ENCODE measurements at regions not wholly inside any gene's neighbourhood (a gene's known extent, or its start where the extent isn't known, plus 50 kb on each side); places are given as distances from the start of the nearest gene placed in this dataset.

- Histone ChIP-seq H3K4me3 (ENCODE audit: low read length in 3 of 3) (no peak overlapping the region), H3K9ac (ENCODE audit: low read depth in 1 of 3, low read length in 3 of 3) (no peak overlapping the region), H3K27ac (ENCODE audit: low read depth, low read length) (no peak overlapping the region), H3K4me1 (ENCODE audit: control insufficient read depth in 3 of 3, insufficient read depth in 3 of 3, low read length in 3 of 3) (no peaks in the 10 kb centered on the region), H3K9me3 (ENCODE audit: control insufficient read depth in 3 of 3, low read length in 3 of 3) (no peaks in the 10 kb centered on the region), H3K36me3 (ENCODE audit: control insufficient read depth in 3 of 3, insufficient read depth in 3 of 3, low read length in 3 of 3) (no peaks in the 10 kb centered on the region), H3K27me3 (ENCODE audit: control insufficient read depth in 3 of 3, insufficient read depth in 3 of 3, low read length in 3 of 3) (no peaks in the 10 kb centered on the region)
These were observed 279.6 kb upstream of the EDA2R start for GRCh38 chrX:66918511-66918910.

DNA sequence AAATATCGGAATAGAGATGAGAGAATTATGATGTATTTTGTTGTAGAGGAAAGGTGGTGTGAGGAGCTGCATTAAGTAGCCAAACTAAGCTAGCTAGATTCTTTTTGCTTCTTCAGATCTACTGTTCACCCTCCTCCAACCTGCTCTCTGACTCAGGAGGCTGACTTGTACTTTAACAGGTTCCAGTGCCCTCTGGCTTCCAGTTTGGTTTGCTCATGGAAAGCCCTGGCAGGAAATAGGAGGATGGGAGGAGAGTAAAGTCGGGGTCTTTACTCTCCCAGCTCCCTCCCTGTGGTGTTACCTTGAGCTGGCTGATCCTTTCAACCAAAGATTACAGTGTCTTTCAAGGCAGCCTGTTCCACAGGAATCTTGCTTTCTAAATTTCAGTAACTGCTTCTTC is 277.0 kb upstream of the EDA2R start:
- Histone ChIP-seq H3K4me3 (ENCODE audit: low read length in 3 of 3) (no peak overlapping the region), H3K36me3 (ENCODE audit: control insufficient read depth in 3 of 3, insufficient read depth in 3 of 3, low read length in 3 of 3) (no peaks in the 10 kb centered on the region), H3K27me3 (ENCODE audit: control insufficient read depth in 3 of 3, insufficient read depth in 3 of 3, low read length in 3 of 3) (no peaks in the 10 kb centered on the region), H3K4me1 (ENCODE audit: control insufficient read depth in 3 of 3, insufficient read depth in 3 of 3, low read length in 3 of 3) (no peaks in the 10 kb centered on the region), H3K9me3 (ENCODE audit: control insufficient read depth in 3 of 3, low read length in 3 of 3) (peaks cover 0 to under 1% (median 0%) of the 10 kb centered on the region in 3 donors), H3K27ac (ENCODE audit: low read depth, low read length) (no peak overlapping the region), H3K9ac (ENCODE audit: low read depth in 1 of 3, low read length in 3 of 3) (no peak overlapping the region)

DNA sequence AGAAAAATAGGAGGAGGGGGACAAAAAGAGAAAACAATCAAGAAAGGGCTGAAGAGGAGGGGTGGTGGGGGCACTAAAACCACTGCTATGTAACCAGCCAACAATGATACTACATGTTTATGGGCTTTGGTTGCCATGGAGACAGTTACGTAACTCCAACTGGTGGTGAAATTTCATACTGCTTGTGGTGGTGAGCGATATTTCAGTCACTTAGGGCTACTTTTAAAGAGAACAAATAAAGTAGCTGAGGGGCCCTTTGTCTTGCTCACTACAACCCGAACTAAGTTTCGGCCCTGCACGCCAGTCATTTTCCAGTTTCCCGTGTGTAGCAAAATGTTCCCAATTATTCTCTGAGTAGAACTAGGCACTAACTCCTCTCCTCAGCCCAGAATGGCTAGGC is 275.2 kb upstream of the EDA2R start:
- peak overlapping the region in 1 of 3 donors; percentile 23 for H3K4me3 ChIP-seq (ENCODE audit: low read length in 3 of 3)
- no peaks in the 10 kb centered on the region for H3K4me1 ChIP-seq (ENCODE audit: control insufficient read depth in 3 of 3, insufficient read depth in 3 of 3, low read length in 3 of 3)
- H3K27me3 ChIP-seq (ENCODE audit: control insufficient read depth in 3 of 3, insufficient read depth in 3 of 3, low read length in 3 of 3), result no peaks in the 10 kb centered on the region
- no peak overlapping the region for H3K27ac ChIP-seq (ENCODE audit: low read depth, low read length)
- H3K9me3 ChIP-seq (ENCODE audit: control insufficient read depth in 3 of 3, low read length in 3 of 3), result peaks cover 0 to 3% (median 0%) of the 10 kb centered on the region in 3 donors
- no peak overlapping the region for H3K9ac ChIP-seq (ENCODE audit: low read depth in 1 of 3, low read length in 3 of 3)
- H3K36me3 ChIP-seq (ENCODE audit: control insufficient read depth in 3 of 3, insufficient read depth in 3 of 3, low read length in 3 of 3), result no peaks in the 10 kb centered on the region

- Histone ChIP-seq H3K27me3 (ENCODE audit: control insufficient read depth in 3 of 3, insufficient read depth in 3 of 3, low read length in 3 of 3) (no peaks in the 10 kb centered on the region), H3K9me3 (ENCODE audit: control insufficient read depth in 3 of 3, low read length in 3 of 3) (peaks cover 0 to 3% (median 0%) of the 10 kb centered on the region in 3 donors), H3K27ac (ENCODE audit: low read depth, low read length) (no peak overlapping the region), H3K4me1 (ENCODE audit: control insufficient read depth in 3 of 3, insufficient read depth in 3 of 3, low read length in 3 of 3) (no peaks in the 10 kb centered on the region), H3K4me3 (ENCODE audit: low read length in 3 of 3) (no peak overlapping the region), H3K9ac (ENCODE audit: low read depth in 1 of 3, low read length in 3 of 3) (no peak overlapping the region), H3K36me3 (ENCODE audit: control insufficient read depth in 3 of 3, insufficient read depth in 3 of 3, low read length in 3 of 3) (no peaks in the 10 kb centered on the region)
These were observed 273.5 kb upstream of the EDA2R start for GRCh38 chrX:66912417-66912816.

DNA sequence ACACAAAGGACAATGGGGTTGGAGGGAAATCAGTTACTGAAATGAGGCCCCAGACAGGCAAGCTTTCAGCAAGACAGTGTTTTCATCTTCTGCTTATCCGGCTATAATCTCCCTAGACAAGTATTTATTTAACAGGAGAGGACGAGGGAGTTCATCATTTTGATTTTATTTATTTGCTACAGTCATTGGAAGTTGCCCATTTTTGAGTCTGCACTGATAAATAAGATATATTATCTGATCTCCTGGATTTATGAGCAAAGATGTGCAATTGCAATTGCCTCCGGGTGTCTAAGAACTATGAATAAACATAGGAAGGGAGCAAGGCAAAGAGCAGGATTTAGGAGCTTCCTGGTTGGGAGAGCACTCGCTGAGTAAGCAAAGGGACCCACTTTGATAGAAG is 263.2 kb upstream of the EDA2R start:
- no peaks in the 10 kb centered on the region for H3K9me3 ChIP-seq (ENCODE audit: control insufficient read depth in 3 of 3, low read length in 3 of 3)
- no peaks in the 10 kb centered on the region for H3K27me3 ChIP-seq (ENCODE audit: control insufficient read depth in 3 of 3, insufficient read depth in 3 of 3, low read length in 3 of 3)
- H3K9ac ChIP-seq (ENCODE audit: low read depth in 1 of 3, low read length in 3 of 3), result no peak overlapping the region
- no peak overlapping the region for H3K4me3 ChIP-seq (ENCODE audit: low read length in 3 of 3)
- no peak overlapping the region for H3K27ac ChIP-seq (ENCODE audit: low read depth, low read length)
- H3K36me3 ChIP-seq (ENCODE audit: control insufficient read depth in 3 of 3, insufficient read depth in 3 of 3, low read length in 3 of 3), result no peaks in the 10 kb centered on the region
- H3K4me1 ChIP-seq (ENCODE audit: control insufficient read depth in 3 of 3, insufficient read depth in 3 of 3, low read length in 3 of 3), result no peaks in the 10 kb centered on the region

DNA sequence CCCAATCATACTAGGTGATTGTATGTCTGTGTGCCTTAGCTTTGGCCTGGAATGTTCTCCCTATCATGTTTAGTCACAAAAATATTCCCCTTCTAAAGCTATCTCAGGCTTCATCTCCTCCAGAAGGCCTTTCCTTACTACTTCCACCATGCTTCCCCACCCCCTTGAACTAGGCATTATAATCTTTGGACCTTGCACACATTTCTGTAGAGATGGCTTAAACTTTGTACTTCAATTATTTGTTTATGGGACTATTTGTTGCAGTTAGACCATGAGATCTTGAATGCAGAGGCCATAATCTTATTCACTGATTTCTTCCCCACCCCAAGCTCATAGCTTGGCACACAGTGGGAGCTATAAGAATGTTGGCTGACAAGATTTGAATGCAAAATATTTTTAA is 262.0 kb upstream of the EDA2R start:
- Histone ChIP-seq H3K36me3 (ENCODE audit: control insufficient read depth in 3 of 3, insufficient read depth in 3 of 3, low read length in 3 of 3) (no peaks in the 10 kb centered on the region), H3K27me3 (ENCODE audit: control insufficient read depth in 3 of 3, insufficient read depth in 3 of 3, low read length in 3 of 3) (no peaks in the 10 kb centered on the region), H3K9me3 (ENCODE audit: control insufficient read depth in 3 of 3, low read length in 3 of 3) (no peaks in the 10 kb centered on the region), H3K9ac (ENCODE audit: low read depth in 1 of 3, low read length in 3 of 3) (no peak overlapping the region), H3K27ac (ENCODE audit: low read depth, low read length) (no peak overlapping the region), H3K4me1 (ENCODE audit: control insufficient read depth in 3 of 3, insufficient read depth in 3 of 3, low read length in 3 of 3) (no peaks in the 10 kb centered on the region), H3K4me3 (ENCODE audit: low read length in 3 of 3) (no peak overlapping the region)

DNA sequence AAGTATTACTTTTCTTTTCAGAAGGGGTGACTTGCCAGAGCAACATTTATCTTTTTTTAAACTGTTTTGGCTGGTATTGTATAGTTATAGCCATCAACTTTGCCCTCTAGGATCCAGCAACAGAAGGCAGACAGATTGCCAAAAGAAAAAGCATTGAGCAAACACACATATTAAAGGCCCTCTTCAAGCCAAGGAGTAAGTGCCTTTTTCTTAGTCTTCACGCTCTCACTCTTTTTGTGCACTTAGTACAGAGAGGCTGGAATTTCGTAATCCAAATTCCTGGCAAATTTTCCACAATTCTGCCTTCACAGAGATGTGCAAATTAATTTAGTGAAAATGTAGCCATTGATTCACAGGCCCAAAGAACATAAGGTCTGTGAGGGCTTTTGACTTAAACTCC is 253.1 kb upstream of the EDA2R start:
- H3K4me3 ChIP-seq (ENCODE audit: low read length in 3 of 3), result no peak overlapping the region
- H3K9me3 ChIP-seq (ENCODE audit: control insufficient read depth in 3 of 3, low read length in 3 of 3), result no peaks in the 10 kb centered on the region
- H3K27me3 ChIP-seq (ENCODE audit: control insufficient read depth in 3 of 3, insufficient read depth in 3 of 3, low read length in 3 of 3), result no peaks in the 10 kb centered on the region
- H3K36me3 ChIP-seq (ENCODE audit: control insufficient read depth in 3 of 3, insufficient read depth in 3 of 3, low read length in 3 of 3), result no peaks in the 10 kb centered on the region
- no peak overlapping the region for H3K9ac ChIP-seq (ENCODE audit: low read depth in 1 of 3, low read length in 3 of 3)
- no peak overlapping the region for H3K27ac ChIP-seq (ENCODE audit: low read depth, low read length)
- H3K4me1 ChIP-seq (ENCODE audit: control insufficient read depth in 3 of 3, insufficient read depth in 3 of 3, low read length in 3 of 3), result no peaks in the 10 kb centered on the region

DNA sequence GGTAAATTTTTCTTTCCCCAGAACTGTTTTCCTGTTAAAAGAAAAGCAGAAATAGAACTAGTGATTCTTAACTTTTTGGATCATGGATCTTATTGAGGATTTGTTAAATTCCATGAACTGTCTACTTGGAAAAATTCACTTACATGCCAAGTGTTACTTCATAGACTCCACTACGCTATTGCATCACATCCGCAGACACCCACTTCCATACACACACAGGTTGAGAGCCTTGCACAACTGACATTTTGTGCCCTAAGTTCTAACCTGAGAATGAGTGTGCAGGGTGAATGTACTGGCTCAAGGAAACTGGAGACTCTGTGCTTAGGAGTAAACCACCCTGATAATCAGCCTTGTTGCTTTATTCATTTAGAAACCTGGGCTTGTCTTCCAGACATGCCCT is 250.5 kb upstream of the EDA2R start:
- no peak overlapping the region for H3K9ac ChIP-seq (ENCODE audit: low read depth in 1 of 3, low read length in 3 of 3)
- H3K27ac ChIP-seq (ENCODE audit: low read depth, low read length), result no peak overlapping the region
- no peaks in the 10 kb centered on the region for H3K4me1 ChIP-seq (ENCODE audit: control insufficient read depth in 3 of 3, insufficient read depth in 3 of 3, low read length in 3 of 3)
- H3K9me3 ChIP-seq (ENCODE audit: control insufficient read depth in 3 of 3, low read length in 3 of 3), result no peaks in the 10 kb centered on the region
- H3K4me3 ChIP-seq (ENCODE audit: low read length in 3 of 3), result no peak overlapping the region
- H3K27me3 ChIP-seq (ENCODE audit: control insufficient read depth in 3 of 3, insufficient read depth in 3 of 3, low read length in 3 of 3), result no peaks in the 10 kb centered on the region
- H3K36me3 ChIP-seq (ENCODE audit: control insufficient read depth in 3 of 3, insufficient read depth in 3 of 3, low read length in 3 of 3), result no peaks in the 10 kb centered on the region

DNA sequence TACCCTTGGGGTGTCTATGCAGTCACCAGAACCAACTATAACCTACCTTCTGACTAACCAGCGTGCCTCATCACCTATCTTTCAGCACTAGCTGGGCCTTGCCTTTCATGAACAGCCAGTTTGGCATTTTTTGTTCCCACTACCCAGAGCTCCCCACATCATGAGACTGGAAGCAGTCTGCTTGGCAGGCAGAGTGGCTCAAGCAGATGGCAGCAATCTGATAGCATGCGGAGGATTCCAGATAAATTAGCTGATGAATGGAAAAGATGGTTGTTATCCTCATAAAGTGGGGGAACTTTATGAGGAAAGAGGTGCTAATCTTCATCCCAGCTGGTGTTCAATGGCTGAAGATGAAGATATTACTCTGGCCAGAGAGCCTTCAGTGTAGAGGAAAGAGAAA is 243.2 kb upstream of the EDA2R start:
- Histone ChIP-seq H3K27ac (ENCODE audit: low read depth, low read length) (no peak overlapping the region), H3K27me3 (ENCODE audit: control insufficient read depth in 3 of 3, insufficient read depth in 3 of 3, low read length in 3 of 3) (no peaks in the 10 kb centered on the region), H3K4me1 (ENCODE audit: control insufficient read depth in 3 of 3, insufficient read depth in 3 of 3, low read length in 3 of 3) (no peaks in the 10 kb centered on the region), H3K9me3 (ENCODE audit: control insufficient read depth in 3 of 3, low read length in 3 of 3) (no peaks in the 10 kb centered on the region), H3K36me3 (ENCODE audit: control insufficient read depth in 3 of 3, insufficient read depth in 3 of 3, low read length in 3 of 3) (no peaks in the 10 kb centered on the region), H3K4me3 (ENCODE audit: low read length in 3 of 3) (no peak overlapping the region), H3K9ac (ENCODE audit: low read depth in 1 of 3, low read length in 3 of 3) (no peak overlapping the region)

GRCh38 chrX:66876776-66877175 is 237.9 kb upstream of the EDA2R start:
- no peak overlapping the region for H3K4me3 ChIP-seq (ENCODE audit: low read length in 3 of 3)
- H3K27me3 ChIP-seq (ENCODE audit: control insufficient read depth in 3 of 3, insufficient read depth in 3 of 3, low read length in 3 of 3), result no peaks in the 10 kb centered on the region
- H3K36me3 ChIP-seq (ENCODE audit: control insufficient read depth in 3 of 3, insufficient read depth in 3 of 3, low read length in 3 of 3), result no peaks in the 10 kb centered on the region
- H3K27ac ChIP-seq (ENCODE audit: low read depth, low read length), result no peak overlapping the region
- H3K9ac ChIP-seq (ENCODE audit: low read depth in 1 of 3, low read length in 3 of 3), result no peak overlapping the region
- H3K9me3 ChIP-seq (ENCODE audit: control insufficient read depth in 3 of 3, low read length in 3 of 3), result peaks cover 0 to 4% (median 0%) of the 10 kb centered on the region in 3 donors
- H3K4me1 ChIP-seq (ENCODE audit: control insufficient read depth in 3 of 3, insufficient read depth in 3 of 3, low read length in 3 of 3), result no peaks in the 10 kb centered on the region

DNA sequence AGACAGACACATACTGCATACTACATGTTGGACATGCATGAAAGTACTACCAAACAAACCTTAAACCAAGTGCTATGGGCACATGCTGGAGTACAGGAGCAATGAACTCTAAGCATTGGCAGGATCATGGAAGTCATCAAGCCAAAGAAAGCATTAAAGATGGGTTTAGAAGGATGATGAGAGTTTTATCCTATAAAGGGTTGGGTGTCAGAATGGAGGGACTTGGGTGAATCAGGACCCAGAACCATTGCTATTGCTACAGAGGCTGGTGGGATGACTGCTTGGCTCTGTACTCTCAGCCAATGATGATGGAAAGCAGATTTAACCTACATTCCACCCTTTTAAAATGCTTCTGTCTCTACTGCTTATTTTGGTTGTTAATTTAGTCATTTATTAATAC is 233.9 kb upstream of the EDA2R start:
- Histone ChIP-seq H3K9ac (ENCODE audit: low read depth in 1 of 3, low read length in 3 of 3) (no peak overlapping the region), H3K9me3 (ENCODE audit: control insufficient read depth in 3 of 3, low read length in 3 of 3) (peaks cover 0 to 4% (median 0%) of the 10 kb centered on the region in 3 donors), H3K27ac (ENCODE audit: low read depth, low read length) (no peak overlapping the region), H3K4me1 (ENCODE audit: control insufficient read depth in 3 of 3, insufficient read depth in 3 of 3, low read length in 3 of 3) (no peaks in the 10 kb centered on the region), H3K36me3 (ENCODE audit: control insufficient read depth in 3 of 3, insufficient read depth in 3 of 3, low read length in 3 of 3) (no peaks in the 10 kb centered on the region), H3K4me3 (ENCODE audit: low read length in 3 of 3) (no peak overlapping the region), H3K27me3 (ENCODE audit: control insufficient read depth in 3 of 3, insufficient read depth in 3 of 3, low read length in 3 of 3) (no peaks in the 10 kb centered on the region)

Measured in skeletal muscle tissue (tissue), 3 donors.